ENCODE measurements at regions not wholly inside any gene's neighbourhood (a gene's known extent, or its start where the extent isn't known, plus 50 kb on each side); places are given as distances from the start of the nearest gene placed in this dataset.
"Not testable (repeated sequence)": the region's sequence is repeated elsewhere in the genome, so short reads cannot be mapped to it uniquely, and the experiment has no call there.

GRCh38 chr18:56445422-56445821, 193.0 kb downstream of the TXNL1 start:
- in situ Hi-C loops (cut with HindIII; ENCODE audit: low sequenced_read_pairs): no loop called here

DNA sequence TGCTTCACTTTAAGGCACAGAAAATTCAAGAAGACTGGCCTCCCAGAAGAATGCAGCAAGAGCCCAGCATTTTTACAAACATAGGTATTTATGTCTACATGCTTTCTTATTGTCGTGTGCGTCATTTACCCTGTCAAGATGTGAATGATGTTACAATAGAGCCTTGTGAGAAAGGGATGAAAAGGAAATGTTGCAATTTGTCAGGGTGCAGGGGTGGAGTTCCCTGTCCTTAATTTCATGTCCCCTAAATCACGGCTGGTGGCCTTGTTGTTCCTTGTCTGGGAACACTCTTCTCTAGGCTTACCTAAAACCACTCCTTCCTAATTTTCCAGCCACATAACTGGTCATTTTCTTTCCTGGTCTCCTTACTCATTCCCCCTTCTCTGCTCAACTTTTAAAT, 194.2 kb downstream of the TXNL1 start:
- in situ Hi-C loops (cut with HindIII; ENCODE audit: low sequenced_read_pairs): no loop called here

GRCh38 chr18:56443166-56443907, 195.1 kb downstream of the TXNL1 start:
- in situ Hi-C loops (cut with HindIII; ENCODE audit: low sequenced_read_pairs): no loop called here

GRCh38 chr18:56438480-56438879, 199.9 kb downstream of the TXNL1 start:
- in situ Hi-C loops (cut with HindIII; ENCODE audit: low sequenced_read_pairs): not testable (repeated sequence)

DNA sequence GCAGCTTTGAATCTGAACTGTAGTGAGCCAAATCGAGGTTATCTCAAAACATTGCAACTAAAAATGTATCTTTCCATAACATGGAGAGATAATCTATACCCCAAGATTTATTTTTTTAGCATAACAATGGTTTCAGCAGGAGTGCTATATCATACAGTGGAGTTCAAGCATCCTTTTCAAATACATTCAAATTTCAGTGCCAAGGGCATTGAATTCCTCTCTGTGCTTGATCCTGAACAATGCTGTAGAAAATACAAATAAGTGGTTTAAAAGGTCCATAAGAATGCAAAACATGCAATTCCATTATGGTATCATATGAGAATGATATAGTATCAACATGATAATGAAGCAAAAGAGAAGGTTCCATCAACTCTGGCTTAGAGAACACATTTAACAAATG, 201.7 kb downstream of the TXNL1 start:
- in situ Hi-C loops (cut with HindIII; ENCODE audit: low sequenced_read_pairs): no loop called here

DNA sequence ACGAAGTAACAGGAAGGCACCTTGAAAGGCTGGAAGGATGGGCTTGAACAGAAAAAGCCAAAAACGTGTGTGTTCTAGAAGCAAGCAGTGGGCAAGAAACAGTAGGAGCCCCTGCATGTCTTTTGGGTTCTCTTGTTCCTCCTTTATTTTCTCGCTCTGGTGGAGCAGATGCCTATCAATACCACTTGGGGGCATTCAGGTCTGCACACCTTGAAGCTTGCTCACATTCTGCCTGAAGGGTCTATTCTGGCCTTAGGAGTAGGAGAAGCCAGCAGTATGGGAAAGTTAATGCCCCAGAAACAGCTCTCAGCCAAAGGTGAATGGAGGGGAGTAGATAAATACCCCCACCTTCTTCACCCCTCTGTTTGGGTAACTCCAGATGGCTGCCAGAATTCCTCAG, 204.5 kb downstream of the TXNL1 start:
- in situ Hi-C loops (cut with HindIII; ENCODE audit: low sequenced_read_pairs): no loop called here

DNA sequence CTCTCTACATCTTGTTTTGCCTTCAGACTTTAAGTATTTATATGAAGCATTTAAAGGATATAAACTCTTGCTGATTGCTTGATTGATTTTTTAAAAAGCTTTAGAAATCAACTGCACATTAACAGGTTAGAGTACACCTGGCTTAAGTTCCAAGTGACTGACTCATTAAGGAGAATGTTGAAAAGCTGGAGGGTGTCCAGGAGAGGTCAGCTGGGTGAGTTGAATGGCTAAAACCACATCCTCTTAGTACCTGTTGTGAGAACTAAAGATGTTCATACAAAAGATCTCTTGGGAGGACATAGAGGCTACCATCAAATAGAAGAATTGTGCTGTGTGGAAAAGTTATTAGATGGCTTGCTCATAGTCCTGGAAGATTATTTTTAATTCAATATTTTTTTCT, 206.8 kb downstream of the TXNL1 start:
- in situ Hi-C loops (cut with HindIII; ENCODE audit: low sequenced_read_pairs): no loop called here

DNA sequence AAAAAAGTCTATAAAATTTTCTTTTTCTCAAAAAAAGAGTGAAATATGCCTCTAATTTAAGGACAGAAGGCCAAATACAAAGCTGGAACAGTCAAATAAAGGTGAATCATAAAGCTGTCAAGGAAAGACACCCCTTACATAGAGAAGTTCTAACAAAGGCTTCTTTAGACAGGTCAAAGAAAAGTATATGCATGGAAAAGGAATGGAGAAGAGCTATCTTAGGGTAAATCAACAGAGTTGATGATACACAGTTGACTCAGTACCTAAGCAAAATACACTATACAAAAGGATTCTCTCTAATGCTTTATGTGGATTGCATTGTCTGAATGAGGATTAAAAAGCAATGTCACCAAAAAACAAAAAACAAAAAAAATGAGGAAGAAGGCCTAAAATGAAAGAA, 214.8 kb downstream of the TXNL1 start:
- in situ Hi-C loops (cut with HindIII; ENCODE audit: low sequenced_read_pairs): no loop called here

GRCh38 chr18:56421647-56422046, 216.7 kb downstream of the TXNL1 start:
- in situ Hi-C loops (cut with HindIII; ENCODE audit: low sequenced_read_pairs): no loop called here

- in situ Hi-C loops (cut with HindIII; ENCODE audit: low sequenced_read_pairs): not testable (repeated sequence)
These were observed 217.5 kb downstream of the TXNL1 start for GRCh38 chr18:56420868-56421267.

DNA sequence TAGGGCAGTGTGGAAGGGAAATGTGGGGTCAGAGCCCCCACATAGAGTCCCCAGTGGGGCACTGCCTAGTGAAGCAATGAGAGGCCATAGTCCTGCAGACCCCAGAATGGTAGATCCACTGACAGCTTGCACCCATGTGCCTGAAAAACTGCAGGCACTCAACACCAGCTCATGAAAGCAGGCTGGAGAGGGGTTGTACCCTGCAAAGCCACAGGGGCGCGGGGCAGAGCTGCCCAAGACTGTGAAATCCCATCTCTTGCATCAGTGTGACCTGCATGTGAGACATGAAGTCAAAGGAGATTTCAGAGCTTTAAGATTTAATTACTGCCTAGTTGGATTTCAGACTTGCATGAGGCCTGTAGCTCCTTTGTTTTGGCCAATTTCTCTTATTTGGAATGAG, 224.0 kb downstream of the TXNL1 start:
- in situ Hi-C loops (cut with HindIII; ENCODE audit: low sequenced_read_pairs): no loop called here

- in situ Hi-C loops (cut with HindIII; ENCODE audit: low sequenced_read_pairs): no loop called here
These were observed 224.5 kb downstream of the TXNL1 start for GRCh38 chr18:56413862-56414261.

GRCh38 chr18:56412951-56413350, 225.4 kb downstream of the TXNL1 start:
- in situ Hi-C loops (cut with HindIII; ENCODE audit: low sequenced_read_pairs): no loop called here

DNA sequence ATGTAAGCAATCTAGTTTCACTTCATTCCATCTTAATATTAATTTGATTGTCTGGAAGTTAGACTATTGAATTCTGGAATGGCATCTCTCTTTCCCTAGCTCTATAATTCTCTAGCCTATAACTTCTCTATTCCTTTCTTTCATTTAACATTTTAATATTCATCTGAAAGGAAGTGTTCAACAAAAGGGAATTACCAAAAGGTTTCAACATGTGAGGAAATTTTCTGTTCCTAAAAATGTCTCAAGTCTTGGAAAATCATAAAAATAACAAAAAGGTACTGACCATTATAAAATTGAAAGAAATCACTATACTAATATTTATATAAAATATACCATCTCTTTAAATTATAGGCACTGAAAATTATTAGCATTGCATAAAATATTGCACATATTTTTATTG, 228.7 kb downstream of the TXNL1 start:
- in situ Hi-C loops (cut with HindIII; ENCODE audit: low sequenced_read_pairs): no loop called here

DNA sequence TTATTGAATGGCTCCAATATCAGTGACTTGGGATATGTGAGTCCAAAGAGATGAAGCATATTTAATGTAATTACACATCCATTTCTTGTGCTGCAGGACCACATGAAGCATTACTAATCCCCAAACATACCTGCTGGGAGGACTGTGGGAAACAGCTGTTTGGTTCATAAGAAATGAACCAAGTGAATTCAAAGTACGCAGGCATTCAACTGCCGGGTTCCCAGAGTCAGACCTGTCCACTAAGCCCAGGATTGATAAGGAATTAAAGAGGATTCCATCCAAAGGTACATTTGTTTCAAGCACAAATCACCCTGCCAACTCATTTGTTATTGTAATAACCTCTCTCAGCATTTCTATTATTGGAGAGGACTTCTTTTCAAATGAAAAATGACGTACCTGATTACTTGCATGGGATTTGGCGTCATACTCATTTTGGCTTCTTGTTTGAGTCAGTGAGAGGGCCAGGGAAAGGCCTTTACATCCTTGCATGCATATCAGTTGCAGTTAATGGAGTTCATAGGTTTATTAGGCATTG, 230.7 kb downstream of the TXNL1 start:
- in situ Hi-C loops (cut with HindIII; ENCODE audit: low sequenced_read_pairs): no loop called here

DNA sequence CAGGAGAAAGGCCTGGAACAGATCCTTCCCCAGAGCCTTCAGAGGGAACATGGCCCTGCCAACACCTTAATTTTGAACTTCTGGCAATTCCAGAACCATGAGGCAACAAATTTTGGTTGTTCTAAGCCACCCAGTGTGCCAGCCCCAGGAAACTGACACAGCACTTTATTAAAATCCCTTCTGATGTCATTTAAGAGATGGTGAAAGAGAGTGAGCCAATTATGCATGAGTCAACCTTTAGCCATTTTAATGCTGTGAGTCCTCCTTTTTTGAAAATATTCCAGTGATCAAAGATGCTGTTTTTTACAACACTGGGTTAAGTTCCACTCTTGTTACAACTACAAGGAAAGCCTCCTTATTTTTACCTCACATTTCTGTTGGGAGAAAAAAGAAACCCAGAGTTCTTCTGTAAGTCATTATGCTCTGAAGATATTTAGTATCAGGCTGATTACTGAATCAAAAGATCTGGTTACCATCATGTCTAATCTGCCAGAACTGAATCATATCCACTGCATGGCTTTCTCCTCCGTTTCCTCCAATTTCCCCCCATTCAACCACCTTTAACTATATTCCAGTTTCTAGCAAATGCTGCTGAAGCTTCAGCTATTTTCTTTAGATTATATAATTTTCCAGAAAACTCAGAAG, 235.4 kb downstream of the TXNL1 start:
- in situ Hi-C loops (cut with HindIII; ENCODE audit: low sequenced_read_pairs): no loop called here

DNA sequence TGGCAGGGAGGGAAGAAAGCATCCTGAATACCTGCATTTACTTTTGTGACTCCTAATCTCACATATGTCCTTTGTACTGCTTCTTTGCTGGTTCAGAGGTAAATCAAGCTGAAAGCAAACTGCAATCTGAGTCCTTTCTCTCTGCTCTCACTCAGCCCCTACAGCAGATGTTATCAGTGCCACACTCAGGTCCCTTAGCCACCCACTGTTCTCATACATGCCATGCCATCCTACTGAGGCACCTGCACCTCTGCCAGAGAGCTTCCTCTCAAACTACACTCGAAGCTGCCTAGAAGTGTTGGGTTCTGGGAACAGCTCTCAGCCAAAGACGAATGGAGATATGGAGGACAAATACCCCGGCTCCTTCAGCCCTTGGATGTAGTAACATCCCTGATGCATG, 244.5 kb downstream of the TXNL1 start:
- in situ Hi-C loops (cut with HindIII; ENCODE audit: low sequenced_read_pairs): no loop called here

- in situ Hi-C loops (cut with HindIII; ENCODE audit: low sequenced_read_pairs): no loop called here
These were observed 246.3 kb downstream of the TXNL1 start for GRCh38 chr18:56391931-56392590.

DNA sequence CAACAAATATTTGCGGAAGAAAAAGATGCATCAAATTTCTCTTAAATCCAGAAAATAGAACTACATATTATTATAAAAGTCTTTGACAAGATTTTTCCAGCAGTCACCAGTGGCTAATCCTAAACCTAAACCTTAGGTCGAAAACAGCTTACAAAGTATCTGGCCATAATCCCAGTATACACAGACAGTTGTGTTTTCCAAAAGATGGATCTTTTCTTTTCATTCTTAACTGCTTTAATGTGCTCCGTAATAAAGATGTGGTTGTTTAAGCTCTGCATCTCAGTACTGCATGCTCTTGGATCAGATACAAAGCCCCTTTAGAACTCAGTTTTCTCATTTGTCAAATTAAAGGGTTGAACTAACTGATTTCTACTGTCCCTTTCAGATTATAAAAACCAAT, 247.8 kb downstream of the TXNL1 start:
- in situ Hi-C loops (cut with HindIII; ENCODE audit: low sequenced_read_pairs): no loop called here

DNA sequence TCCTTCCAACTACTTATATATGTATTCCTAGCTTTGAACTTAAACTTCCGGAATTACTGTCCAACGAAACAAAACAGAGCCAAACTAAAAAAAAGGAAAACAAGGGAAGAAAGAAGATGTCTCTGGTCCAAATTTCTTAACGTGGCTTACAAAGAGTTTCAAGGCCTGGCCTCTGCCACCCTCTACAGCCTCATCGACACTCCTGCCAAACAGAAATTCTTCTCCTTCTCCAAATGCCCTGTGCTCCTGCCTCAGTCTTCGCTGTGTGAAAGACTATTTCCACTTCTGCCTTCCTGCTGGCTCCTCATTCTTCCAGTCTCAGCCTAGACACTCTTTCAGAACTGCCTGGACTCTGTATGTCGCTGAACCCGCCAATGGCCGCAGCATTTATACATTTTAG, 249.2 kb downstream of the TXNL1 start:
- in situ Hi-C loops (cut with HindIII; ENCODE audit: low sequenced_read_pairs): no loop called here

GRCh38 chr18:56388571-56388970, 249.8 kb downstream of the TXNL1 start:
- in situ Hi-C loops (cut with HindIII; ENCODE audit: low sequenced_read_pairs): no loop called here

GRCh38 chr18:56386856-56387255, 251.5 kb downstream of the TXNL1 start:
- in situ Hi-C loops (cut with HindIII; ENCODE audit: low sequenced_read_pairs): no loop called here

Measured in DLD1 (cell line).